GM19467 (cell line): ENCODE measurements at regions not wholly inside any gene's neighbourhood (a gene's known extent, or its start where the extent isn't known, plus 50 kb on each side); places are given as distances from the start of the nearest gene placed in this dataset.

Source experiments
- ATAC-seq: cut with Tn5 transposase; IDR thresholded peaks from one replicate; pipeline ENCODE4 v1.9.1; 2021; ENCODE audit warnings: mild to moderate bottlenecking, moderate library complexity; ENCODE audit not compliant: unreplicated experiment

- ATAC-seq, result no peak
Measured at GRCh38 chr4:23276076-23276475, 583.3 kb downstream of the GBA3 start.

- no peak for ATAC-seq
Measured at GRCh38 chr4:23269566-23269965, 576.8 kb downstream of the GBA3 start.

DNA sequence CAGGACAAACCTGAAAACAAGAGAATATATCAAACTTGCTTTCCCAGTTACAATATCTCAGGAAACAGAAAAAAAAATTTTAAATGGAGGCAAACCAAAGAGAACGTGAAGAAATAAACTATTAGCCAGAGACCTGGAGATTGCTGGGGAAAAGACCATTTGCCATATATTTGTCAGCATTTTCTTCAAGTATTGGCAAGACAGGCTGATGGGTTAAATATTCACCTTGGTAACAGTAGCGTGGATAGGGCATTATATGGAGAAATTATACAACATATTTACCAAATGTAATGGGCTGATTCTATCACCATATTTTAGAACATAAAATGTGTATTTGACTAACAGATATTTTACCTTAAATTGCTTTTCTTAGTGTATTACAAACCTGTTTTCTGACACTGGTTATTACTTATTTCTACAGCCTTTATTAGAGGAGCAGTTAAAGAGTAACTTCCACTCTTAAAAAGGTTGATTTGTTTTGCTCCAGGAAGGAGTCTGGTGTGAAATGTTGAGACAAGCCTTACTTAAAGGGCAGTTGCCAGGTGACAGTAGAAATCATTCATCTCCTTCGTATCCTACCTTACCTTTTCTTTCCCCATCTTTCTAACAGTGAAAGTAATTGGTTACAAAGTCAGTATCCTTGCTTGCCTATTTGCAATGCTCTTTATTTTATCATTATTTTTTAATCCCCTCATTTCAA, 575.5 kb downstream of the GBA3 start:
- no peak for ATAC-seq

GRCh38 chr4:23266401-23266800, 573.7 kb downstream of the GBA3 start:
- ATAC-seq, result no peak

DNA sequence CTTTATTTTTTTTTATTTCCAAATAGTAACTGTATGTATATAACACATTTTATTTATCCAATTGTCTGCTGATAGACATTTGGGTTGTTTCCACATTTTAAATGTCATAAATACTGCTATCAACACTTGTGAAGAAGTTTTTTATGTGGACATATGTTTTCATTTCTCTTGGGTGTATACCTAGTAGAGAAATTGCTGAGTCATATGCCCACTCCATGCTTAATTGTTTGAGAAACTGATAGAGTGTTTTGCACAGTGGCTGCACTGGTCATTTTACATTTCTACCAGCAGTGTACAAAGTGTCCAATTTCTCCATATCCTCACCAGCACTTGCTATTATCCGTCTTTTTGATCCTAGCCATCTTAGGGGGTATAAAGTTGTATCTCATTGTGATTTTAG, 567.8 kb downstream of the GBA3 start:
- no peak for ATAC-seq

GRCh38 chr4:23245203-23245832, 552.6 kb downstream of the GBA3 start:
- no peak for ATAC-seq

- ATAC-seq, result no peak
Measured at GRCh38 chr4:23242962-23243361, 550.2 kb downstream of the GBA3 start.

DNA sequence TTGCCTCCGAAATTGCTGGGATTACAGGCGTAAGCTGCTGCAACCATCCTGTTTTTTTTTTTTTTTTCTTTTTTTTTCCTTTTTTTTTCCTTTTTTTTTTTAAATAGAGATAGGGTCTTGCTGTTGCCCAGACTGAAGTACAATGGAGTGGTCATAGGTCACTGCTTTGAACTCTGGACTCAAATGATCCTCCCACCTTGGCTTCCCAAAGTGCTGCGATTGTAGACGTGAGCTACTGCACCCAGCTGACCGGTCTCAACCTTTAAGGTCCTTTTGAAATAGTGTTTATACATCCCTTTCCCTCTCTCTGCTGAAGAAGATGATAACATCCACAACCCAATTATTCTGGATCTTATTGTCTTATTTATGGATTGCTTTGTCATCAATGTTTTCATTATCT, 548.7 kb downstream of the GBA3 start:
- no peak for ATAC-seq

GRCh38 chr4:23238848-23239247, 546.1 kb downstream of the GBA3 start:
- no peak for ATAC-seq

- no peak for ATAC-seq
Measured at GRCh38 chr4:23237771-23238170, 545.0 kb downstream of the GBA3 start.

DNA sequence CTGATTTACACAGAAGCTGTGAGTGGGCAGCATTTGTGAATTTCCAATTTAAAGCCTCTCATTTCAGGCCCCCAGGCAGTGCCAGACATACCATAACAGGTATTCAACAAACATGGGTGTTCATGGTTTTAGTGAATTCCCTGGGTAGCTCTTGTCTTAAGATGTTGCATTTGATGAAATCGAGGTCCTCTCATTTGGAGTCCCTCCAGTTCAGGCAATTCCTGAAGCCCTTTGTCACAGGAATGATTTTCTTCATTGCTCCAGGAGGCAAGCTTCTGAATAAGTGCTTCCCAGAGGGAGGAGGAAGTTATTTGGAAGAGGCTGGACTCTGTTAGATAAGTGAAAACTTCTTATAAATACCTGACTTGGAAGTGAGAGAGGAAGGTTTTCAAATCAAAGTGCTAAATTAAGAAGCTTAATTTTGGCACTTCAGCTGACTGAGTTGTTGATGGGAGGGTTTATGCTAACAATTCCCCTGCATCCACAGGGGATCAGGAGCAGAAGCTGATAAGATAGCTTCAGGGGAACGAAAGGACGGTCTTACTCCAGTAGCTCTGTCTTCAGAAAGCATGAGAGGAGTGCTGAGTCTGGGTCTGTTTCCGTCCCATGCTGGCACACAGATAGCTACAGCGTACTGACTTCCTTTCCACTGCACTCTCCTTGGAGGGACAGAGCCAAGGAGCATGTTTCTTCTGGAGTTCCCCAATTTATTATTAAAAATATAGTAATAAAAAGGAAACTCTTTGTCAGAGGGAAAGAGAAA, 543.1 kb downstream of the GBA3 start:
- no peak for ATAC-seq

GRCh38 chr4:23234716-23235115, 542.0 kb downstream of the GBA3 start:
- no peak for ATAC-seq

DNA sequence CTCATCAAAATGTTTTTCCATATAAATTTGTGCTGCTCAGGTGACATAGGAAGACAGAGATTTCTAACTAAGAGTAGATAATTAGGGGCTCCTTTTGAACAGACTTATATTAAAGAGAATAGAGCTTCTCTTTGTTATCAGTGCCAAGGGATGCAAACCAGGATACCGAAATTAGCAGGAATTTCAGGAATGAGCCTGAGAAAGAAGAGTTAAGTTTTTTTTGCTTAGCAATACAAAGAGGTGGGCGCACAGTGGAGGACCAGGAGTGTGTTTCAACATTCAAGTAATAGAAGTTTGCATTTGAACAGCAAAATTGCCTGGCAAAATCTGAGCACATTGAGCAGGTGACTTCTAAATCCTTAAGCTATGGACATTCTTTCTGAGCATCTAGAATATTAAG, 541.3 kb downstream of the GBA3 start:
- ATAC-seq, result no peak

DNA sequence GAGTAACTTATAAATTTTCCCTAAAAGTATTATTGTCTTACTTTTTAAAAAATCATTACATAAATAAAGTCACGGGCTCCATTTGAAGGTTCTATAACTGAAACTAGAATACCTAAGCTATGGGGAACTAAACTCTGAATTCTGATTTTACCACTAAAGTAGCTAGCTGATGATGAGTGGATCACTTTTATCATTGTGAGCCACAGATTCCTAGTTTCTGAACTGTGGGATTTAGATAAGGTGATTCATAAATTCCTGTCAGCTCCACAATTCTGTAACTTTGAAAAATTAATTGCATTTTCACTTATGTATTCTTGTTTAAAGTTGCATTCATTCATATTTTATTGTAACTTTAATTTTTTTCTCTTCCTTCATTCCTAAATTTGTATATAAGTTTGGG, 540.9 kb downstream of the GBA3 start:
- ATAC-seq, result no peak

DNA sequence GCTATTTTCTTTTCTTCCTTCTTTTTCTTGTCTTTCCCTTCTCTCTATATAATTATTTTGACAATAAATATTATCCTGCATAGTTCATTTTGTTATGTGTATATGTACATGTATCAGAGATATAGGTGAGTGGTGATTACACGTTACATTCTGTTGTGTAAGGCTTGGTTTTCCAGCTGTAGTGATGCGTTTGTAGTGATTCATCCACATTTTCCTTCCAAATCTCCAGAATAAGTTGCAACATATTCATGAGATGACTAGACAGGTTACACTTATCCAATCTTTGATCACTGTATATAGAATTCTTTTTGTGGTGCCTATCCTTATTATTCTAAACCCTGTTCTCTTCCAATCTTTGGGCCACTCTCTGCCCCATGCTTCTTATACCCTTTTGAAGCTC, 540.2 kb downstream of the GBA3 start:
- ATAC-seq, result no peak

GRCh38 chr4:23225564-23225963, 532.8 kb downstream of the GBA3 start:
- ATAC-seq, result no peak

GRCh38 chr4:23224684-23225420, 532.1 kb downstream of the GBA3 start:
- no peak for ATAC-seq

- no peak for ATAC-seq
Measured at GRCh38 chr4:23220911-23221310, 528.2 kb downstream of the GBA3 start.

DNA sequence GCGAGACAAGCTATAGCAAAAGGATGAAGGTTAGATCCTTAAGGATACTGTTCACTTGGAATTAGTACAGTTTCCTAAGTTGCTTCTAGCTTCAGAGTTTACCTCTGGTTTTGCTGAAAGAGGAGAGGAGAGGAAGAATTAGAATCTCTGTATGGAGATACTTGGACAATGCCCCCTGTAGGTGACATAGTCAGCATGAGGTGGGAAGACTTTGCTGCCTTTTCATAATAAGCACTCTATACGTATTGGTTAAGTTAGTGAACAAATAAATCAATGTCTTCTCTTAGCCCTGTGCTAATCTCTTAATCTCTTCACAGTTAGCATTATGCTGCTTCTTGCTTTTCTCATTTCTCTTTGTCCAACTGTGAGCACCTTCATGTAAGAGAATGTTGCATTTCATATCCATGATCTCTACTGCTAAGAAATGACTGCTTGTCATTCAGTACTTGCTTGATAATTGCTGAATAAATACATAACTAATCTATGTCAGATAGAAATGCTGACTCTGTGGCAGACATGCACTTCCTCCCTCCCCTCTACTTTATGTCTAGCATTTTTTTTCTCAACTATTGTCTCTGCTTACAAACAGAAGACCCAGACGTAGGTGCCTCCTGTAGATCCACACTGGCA, 527.2 kb downstream of the GBA3 start:
- no peak for ATAC-seq

- ATAC-seq, result no peak
Measured at GRCh38 chr4:23213198-23213597, 520.5 kb downstream of the GBA3 start.

DNA sequence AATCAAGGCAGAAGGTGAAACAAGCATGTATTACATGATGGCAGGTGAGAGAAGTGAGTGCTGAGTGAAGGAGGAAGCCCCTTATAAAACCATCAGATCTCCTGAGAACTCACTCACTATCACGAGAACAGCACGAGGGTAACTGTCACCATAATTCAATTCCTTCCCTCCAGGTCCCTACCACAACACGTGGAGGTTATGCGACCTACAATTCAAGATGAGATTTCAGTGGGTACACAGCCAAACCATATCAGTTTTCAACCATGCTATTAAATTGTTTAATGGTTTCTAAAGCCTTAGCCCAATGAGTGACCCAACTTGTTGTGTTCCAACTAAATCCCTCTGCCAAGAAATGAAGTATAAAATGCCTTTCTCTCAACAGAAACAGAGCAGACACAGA, 519.8 kb downstream of the GBA3 start:
- ATAC-seq, result no peak
